NCI-H526 (cell line): ENCODE measurements at regions not wholly inside any gene's neighbourhood (a gene's known extent, or its start where the extent isn't known, plus 50 kb on each side); places are given as distances from the start of the nearest gene placed in this dataset.
"Not testable (repeated sequence)": the region's sequence is repeated elsewhere in the genome, so short reads cannot be mapped to it uniquely, and the experiment has no call there.

Experiments used
- DNase-seq, 2 experiments: peaks; one replicate each; lab custom pipeline; 2025; lab: John Stamatoyannopoulos, UW

DNA sequence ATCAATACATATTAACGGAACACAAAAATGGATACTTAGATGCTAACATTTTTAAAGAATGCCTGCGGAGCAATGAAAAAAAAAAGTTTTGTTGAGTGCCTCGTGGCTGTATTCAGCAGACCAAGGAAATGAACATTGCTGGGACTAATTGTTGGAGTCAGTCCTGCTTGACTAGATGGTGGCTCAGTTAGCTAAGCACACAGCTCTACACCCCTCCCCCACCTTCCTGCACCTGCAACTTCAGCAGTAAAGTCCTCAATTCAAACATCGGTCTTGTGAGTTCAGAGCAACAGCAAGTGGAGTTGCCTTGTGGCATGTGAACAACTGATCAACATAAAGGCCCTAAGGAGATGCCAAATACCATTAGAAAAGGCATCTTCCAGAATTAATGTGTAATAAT, 326.0 kb upstream of the NPSR1 start:
- DNase-seq = no peak

DNA sequence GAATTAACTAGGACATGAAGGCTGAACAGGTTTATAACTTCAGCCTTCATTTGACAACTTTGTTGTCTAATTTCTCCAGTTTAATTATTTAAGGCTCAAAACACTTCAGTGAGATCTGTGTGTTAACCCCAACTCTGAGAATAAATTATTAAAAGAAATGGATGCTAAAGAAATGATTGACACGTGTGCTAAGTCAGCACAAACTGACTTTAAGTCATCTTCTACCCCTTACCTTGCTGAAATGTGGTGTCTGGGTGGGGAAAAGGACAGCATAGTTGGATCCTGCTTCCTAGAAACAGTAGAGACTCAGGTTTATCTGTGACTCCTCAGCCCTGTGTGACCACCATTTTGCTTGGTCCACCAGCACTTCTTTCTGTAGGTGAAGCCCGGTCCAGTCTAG, 324.8 kb upstream of the NPSR1 start:
- DNase-seq = no peak

GRCh38 chr7:34333925-34334324, 324.1 kb upstream of the NPSR1 start:
- no peak for DNase-seq

- no peak for DNase-seq
Measured at GRCh38 chr7:34337163-34337562, 320.9 kb upstream of the NPSR1 start.

DNA sequence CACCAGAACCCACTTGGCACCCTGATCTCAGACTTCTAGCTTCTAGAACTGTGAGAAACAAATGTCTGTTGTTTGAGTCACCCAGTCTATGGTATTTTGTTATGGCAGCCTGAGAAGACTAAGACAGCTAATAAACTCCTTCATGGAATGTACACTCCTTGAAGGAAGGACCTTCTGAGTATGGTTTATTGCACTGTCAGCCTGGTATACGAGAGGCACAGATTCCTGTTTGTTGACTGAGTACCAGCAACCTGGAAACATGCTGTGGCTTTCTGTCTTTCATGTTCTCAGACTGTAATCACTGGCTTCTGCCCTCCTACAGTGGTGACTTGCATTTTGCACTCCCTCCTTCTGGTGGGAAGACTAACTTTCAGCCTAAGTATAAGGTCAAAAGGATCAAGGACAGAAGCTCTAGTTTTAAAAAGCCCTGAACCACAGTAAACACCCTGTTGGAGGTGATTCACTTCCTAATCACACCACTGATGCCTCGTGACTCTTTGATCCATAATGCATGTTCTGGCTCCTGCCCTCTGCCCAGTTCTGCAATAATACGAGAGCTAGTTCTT, 319.0 kb upstream of the NPSR1 start:
- DNase-seq = no peak

GRCh38 chr7:34341326-34341725, 316.7 kb upstream of the NPSR1 start:
- DNase-seq = no peak

- DNase-seq = no peak
Measured at GRCh38 chr7:34342387-34342786, 315.6 kb upstream of the NPSR1 start.

DNA sequence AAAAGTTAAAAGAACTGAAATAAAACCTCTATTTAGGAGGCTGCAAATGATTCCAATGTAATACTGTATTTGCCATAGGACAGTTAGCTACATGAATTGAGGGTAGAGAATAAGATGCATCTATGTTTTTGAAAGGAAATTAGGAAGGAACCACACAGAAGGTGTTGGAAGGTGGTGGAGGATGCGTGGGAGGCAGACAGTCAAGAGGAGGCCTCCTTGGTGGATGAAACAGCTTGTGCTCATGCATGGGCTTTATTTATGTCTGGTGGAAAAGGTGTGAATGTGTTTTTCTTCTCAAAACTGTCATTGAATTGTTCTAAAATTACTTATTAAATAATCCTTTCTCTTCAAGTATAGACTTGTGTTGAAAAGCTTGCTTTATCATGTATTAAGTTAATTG, 314.4 kb upstream of the NPSR1 start:
- no peak for DNase-seq

- no peak for DNase-seq
Measured at GRCh38 chr7:34354011-34354410, 304.0 kb upstream of the NPSR1 start.

DNA sequence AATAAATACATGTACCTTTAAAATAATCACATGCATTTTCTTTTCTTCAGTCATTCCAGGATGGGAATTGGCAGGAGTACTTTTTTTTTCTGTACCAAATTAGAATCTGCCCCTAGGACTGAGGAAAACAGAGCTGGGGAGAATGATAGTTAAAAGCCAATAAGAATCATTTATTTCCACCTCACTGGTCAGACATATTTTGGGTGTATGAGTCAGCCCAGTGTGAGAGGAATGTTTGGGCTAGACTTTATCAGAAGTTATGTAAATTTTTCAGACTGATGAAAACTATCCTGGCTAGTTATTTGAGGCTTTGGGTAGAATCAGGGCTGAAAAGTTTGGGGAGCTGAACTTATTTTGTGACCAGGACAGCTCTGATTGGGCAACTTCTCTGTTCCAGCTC, 303.1 kb upstream of the NPSR1 start:
- no peak for DNase-seq

GRCh38 chr7:34357068-34357467, 300.9 kb upstream of the NPSR1 start:
- DNase-seq = peak; percentile 25 to 59

GRCh38 chr7:34357946-34358345, 300.1 kb upstream of the NPSR1 start:
- no peak for DNase-seq

GRCh38 chr7:34358578-34358977, 299.4 kb upstream of the NPSR1 start:
- DNase-seq = not testable (repeated sequence)

DNA sequence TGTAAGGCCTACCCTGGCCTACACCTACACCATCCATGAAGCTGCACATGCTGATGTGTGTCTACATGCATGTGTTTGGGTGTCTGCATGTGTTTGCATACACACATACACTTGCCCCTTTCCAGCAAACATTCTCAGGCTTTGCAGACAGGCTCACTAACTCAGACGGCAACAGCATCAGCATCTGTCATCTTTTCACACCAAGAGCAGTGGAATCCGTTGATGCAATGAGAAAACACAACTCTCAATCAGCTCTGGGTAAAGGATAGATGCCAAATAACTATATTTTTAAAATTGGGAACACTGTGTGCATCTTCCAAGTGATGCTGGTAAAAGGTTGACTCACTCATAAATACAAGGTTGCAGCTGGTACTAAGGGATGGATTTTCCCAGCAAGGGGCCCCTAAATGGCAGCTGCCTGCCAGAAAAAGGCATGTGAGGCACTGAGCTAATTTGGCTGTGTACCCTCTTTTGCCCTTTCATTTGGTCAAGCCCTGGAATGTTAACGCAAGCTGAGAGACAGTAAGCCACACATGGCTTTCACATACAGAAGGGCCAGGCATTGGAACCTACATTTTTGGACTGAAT, 296.3 kb upstream of the NPSR1 start:
- no peak for DNase-seq

DNA sequence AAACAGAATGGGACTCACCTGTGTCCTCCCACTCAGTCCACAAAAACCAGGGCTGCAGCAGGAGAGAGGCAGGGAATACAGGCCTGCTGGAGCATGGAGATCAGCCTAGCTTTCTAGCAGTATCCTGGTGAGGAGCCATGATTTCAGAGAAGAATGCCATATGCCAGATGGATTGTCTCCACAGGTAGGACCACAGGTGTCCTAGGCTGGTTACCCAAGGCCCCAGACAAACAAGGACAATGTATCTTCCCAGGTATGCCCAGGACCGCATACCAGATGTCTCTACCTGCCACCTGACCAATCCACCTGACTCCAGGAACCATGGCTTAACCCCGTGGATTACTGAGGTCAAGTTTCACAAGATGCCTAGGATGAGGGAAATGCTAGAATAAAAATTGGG, 295.4 kb upstream of the NPSR1 start:
- DNase-seq = no peak

- no peak for DNase-seq
Measured at GRCh38 chr7:34364130-34364529, 293.9 kb upstream of the NPSR1 start.

- no peak for DNase-seq
Measured at GRCh38 chr7:34365011-34365410, 293.0 kb upstream of the NPSR1 start.

DNA sequence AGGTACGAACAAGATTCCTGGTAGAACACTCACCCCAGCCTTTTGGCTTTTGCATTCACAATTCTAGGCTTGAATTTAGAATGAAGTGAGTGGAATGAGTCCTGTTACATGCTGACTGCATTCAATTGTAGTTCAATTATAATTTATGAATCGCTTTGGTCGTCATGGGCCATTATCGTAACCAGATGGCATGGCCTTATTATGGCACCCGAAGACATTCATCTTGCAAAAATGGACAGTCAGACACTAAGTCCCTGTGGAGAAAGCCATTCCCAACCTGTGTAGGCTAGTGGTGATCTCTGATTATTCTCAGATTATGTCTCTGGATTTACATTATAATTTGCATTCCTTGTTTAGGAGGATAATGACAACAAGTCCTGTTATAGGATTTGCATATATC, 292.4 kb upstream of the NPSR1 start:
- peak; percentile 63 to 72 for DNase-seq

DNA sequence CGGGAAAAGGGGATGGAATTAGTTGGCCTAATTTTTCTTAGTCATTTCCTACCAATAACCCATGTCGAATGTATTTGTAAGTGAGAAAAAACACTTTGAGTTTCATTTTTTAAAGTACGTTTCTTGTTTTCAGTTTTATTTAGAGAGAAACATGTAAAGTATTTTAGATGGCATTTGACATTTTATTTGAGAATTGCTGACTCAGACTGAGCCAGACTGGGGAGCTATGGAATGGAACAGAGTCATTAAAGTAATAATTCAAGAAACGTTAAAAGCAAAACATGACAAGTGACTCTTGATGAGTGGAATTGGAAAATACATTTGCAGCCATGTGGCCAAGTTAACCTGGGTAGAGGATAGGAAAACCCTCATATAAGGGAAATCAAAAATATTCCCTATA, 286.1 kb upstream of the NPSR1 start:
- no peak for DNase-seq

DNA sequence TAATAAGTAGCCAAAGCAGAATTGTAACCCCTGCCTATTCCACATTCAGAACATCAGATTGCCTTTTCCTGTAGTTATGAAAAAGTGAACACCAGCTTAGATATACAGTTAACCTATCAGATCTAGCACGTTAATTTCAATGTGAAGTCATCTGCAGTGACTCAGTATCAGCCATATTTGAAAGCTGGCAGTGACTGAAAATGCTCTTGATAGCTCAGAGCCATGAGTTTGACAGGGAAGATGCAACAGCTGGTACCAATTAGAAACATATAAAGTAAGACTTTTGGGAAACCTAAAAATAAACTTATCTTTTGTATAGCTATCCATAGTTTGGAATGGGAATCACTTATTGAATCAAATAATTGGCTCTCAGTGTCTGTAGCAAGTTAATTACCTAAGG, 284.1 kb upstream of the NPSR1 start:
- DNase-seq = no peak

DNA sequence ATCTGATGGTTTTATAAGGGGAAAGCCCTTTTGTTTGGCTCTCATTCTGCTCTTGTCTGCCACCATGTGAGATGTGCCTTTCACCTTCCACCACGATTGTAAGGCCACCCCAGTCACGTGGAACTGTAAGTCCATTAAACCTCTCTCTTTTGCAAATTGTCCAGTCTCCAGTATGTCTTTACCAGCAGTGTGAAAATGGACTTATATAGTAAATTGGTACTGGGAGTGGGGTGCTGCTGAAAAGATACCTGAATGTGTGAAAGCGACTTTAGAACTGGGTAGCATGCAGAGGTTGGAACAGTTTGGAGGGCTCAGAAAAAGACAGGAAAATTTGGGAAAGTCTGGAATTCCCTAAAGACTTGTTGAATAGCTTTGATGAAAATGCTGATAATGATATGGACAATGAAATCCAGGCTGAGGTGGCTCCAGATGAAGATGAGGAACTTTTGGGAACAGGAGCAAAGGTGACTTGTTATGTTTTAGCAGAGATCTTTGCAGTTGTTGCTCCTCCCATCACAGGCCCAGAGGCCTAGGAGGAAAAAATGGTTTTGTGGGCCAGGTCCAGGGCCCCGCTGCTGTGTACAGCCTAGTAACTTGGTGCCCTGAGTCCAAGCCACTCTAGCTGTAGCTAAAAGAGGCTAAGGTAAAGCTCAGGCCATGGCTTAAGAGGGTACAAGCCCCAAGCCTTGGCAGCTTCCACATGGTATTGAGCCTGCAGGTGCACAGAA, 275.7 kb upstream of the NPSR1 start:
- no peak for DNase-seq

GRCh38 chr7:34385384-34385783, 272.6 kb upstream of the NPSR1 start:
- no peak for DNase-seq

- DNase-seq = no peak
Measured at GRCh38 chr7:34389332-34390078, 268.5 kb upstream of the NPSR1 start.
